ENCODE measurements at regions not wholly inside any gene's neighbourhood (a gene's known extent, or its start where the extent isn't known, plus 50 kb on each side); places are given as distances from the start of the nearest gene placed in this dataset.

DNA sequence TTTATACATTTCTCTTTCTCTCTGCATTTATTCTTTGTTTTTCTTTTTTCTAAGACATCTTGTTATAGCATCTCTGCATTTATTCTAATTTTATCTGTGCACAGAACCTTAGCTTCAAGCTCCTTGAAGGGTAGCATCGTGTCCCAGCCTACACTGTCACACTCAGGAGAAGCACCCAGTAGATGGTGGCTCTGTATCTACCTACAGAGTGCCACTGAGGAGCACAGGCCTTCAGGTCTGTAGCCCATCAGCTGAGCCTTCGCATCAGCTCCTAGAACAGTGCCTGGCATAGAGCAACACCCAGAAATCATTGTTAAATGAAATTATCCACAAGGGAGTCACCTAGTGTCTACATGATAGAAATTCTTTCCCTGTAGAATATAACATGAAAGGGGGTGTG lies 203.0 kb upstream of the KLF14 start:
- no peak for DNase-seq
- TF ChIP-seq POLR2A (IDR thresholded peaks at IDR 0.05) = no peak
- TF ChIP-seq, protein P1, sequence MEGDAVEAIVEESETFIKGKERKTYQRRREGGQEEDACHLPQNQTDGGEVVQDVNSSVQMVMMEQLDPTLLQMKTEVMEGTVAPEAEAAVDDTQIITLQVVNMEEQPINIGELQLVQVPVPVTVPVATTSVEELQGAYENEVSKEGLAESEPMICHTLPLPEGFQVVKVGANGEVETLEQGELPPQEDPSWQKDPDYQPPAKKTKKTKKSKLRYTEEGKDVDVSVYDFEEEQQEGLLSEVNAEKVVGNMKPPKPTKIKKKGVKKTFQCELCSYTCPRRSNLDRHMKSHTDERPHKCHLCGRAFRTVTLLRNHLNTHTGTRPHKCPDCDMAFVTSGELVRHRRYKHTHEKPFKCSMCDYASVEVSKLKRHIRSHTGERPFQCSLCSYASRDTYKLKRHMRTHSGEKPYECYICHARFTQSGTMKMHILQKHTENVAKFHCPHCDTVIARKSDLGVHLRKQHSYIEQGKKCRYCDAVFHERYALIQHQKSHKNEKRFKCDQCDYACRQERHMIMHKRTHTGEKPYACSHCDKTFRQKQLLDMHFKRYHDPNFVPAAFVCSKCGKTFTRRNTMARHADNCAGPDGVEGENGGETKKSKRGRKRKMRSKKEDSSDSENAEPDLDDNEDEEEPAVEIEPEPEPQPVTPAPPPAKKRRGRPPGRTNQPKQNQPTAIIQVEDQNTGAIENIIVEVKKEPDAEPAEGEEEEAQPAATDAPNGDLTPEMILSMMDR (IDR thresholded peaks at IDR 0.05) = peak in 1 of 6 experiments; percentile 3
- H3K27ac ChIP-seq = peak overlapping the region in 2 of 4 donors; percentile 3 to 70
- H3K27me3 ChIP-seq = no peaks in the 10 kb centered on the region
- H3K36me3 ChIP-seq = no peaks in the 10 kb centered on the region
- H3K9me3 ChIP-seq = no peaks in the 10 kb centered on the region
- H3K4me3 ChIP-seq = no peak overlapping the region
- peaks cover 0 to 21% (median 0%) of the 10 kb centered on the region in 4 donors for H3K4me1 ChIP-seq

- no peak for TF ChIP-seq POLR2A (IDR thresholded peaks at IDR 0.05)
- TF ChIP-seq, protein P1 (IDR thresholded peaks at IDR 0.05) = no peak
- Histone ChIP-seq H3K27ac (peak overlapping the region; percentile 38 to 70 (median 50)), H3K4me1 (peaks cover 0 to 29% (median 3%) of the 10 kb centered on the region in 4 donors), H3K4me3 (no peak overlapping the region), H3K9me3 (no peaks in the 10 kb centered on the region), H3K36me3 (no peaks in the 10 kb centered on the region), H3K27me3 (no peaks in the 10 kb centered on the region)
- DNase-seq = no peak
Measured at GRCh38 chr7:130937830-130938229, 203.8 kb upstream of the KLF14 start.

DNA sequence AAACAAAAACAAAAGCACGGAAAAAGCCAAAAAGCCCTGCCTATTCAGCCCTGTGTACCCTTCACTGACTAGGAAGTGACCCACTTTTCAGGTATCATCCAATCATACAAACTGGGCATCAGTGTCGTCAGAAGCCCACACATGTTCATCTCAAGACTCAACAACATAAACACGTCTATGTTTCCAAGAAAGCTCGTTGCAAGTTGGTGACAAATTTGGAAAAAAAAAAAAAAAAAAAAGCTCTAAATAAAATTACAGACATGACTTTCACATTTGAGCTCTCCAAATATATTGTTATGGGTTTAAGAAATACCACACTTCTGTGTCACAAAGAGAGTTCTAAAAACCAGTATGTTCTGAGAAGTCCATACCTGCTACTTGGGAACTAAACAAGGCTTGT lies 204.7 kb upstream of the KLF14 start:
- Histone ChIP-seq H3K36me3 (no peaks in the 10 kb centered on the region), H3K4me3 (peak overlapping the region in 1 of 4 donors; percentile 43), H3K4me1 (peaks cover 0 to 31% (median 3%) of the 10 kb centered on the region in 4 donors), H3K27ac (peak overlapping the region; percentile 45 to 70 (median 67)), H3K9me3 (no peaks in the 10 kb centered on the region), H3K27me3 (no peaks in the 10 kb centered on the region)
- TF ChIP-seq, protein P1 (IDR thresholded peaks at IDR 0.05) = no peak
- TF ChIP-seq POLR2A (IDR thresholded peaks at IDR 0.05) = no peak
- DNase-seq = no peak

DNA sequence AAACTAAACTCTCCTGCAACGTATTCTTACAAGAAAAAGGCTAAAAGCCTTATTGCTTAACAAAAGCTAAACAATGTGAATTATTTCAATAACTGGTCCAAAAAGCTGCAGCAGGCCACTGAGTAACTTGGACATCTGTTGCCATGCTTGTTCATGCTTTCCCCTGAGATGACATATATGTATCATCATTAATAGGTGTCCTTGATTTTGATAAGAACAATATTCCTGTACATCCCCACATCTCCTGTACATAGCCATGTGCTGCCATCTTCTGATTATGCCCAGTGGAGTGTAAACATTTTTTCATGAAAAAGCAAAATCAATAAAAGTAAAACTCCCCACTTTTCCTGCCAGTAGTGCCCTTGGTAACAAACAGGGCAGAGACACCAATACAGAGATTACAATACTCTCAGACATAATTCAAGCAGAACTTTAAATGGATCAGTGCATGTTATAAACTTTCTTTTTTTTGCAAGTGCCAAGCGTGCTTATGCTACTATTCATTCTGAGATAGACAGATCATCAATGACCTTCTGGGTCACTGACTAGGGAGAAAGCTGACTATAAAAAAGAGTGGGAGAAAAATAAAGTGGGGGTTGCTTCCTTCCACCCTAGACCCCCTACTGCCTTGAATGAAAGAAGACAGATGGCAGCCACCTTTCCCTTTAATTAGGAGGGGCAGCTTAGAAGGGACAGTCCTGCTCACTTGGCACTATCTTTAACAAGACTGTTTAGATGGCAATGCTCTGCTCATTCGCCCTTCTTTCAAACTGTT lies 205.5 kb upstream of the KLF14 start:
- Histone ChIP-seq H3K4me3 (peak overlapping the region in 2 of 4 donors; percentile 43 to 51), H3K27me3 (no peaks in the 10 kb centered on the region), H3K4me1 (peaks cover 0 to 39% (median 5%) of the 10 kb centered on the region in 4 donors), H3K9me3 (no peaks in the 10 kb centered on the region), H3K27ac (peak overlapping the region; percentile 66 to 82 (median 69)), H3K36me3 (no peaks in the 10 kb centered on the region)
- TF ChIP-seq, protein P1 (IDR thresholded peaks at IDR 0.05) = peak in 2 of 6 experiments; percentile 19 to 46
- no peak for TF ChIP-seq POLR2A (IDR thresholded peaks at IDR 0.05)
- DNase-seq = no peak

DNA sequence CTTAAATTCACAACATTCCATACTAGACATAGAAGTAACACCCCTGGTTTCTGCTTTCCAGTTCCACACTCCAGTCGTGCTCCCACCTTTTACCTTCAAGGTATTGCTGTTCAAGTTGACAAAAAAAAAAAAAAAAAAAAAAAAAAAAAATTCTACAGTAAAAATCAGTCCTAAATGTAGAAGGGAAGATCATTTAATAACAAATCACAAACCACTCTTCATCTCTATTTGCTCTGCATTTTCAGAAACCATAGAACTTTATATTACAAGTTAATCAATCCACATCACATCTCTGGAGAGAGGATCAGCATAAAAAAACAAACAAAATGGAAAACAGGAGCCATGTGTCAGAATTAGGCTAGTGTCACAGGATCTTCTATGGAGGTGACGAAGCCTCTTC lies 206.3 kb upstream of the KLF14 start:
- TF ChIP-seq, protein P1 (IDR thresholded peaks at IDR 0.05) = no peak
- TF ChIP-seq POLR2A (IDR thresholded peaks at IDR 0.05) = no peak
- Histone ChIP-seq H3K27me3 (no peaks in the 10 kb centered on the region), H3K4me1 (peaks cover 0 to 42% (median 7%) of the 10 kb centered on the region in 4 donors), H3K4me3 (peak overlapping the region in 3 of 4 donors; percentile 27 to 62 (median 51)), H3K36me3 (no peaks in the 10 kb centered on the region), H3K27ac (peak overlapping the region; percentile 66 to 88 (median 76)), H3K9me3 (no peaks in the 10 kb centered on the region)
- no peak for DNase-seq

Data from Peyer's patch (tissue), 4 donors.